MM.1S (cell line): ENCODE measurements at regions not wholly inside any gene's neighbourhood (a gene's known extent, or its start where the extent isn't known, plus 50 kb on each side); places are given as distances from the start of the nearest gene placed in this dataset.

Experiments
- CTCF ChIP-seq: fragments of 300-600 bp; sonication (generic); IDR thresholded peaks from 2 replicates; pipeline ENCODE4 v1.5.1; 2016; ENCODE audit warnings: antibody characterized with exemption, low read length, mixed read lengths
- EZH2phosphoT487 ChIP-seq: fragments of 300-600 bp; sonication (generic); IDR thresholded peaks from 2 replicates; pipeline ENCODE4 v1.6.1; 2018; ENCODE audit warnings: antibody characterized with exemption, low read length

GRCh38 chr10:111871458-111871857, 312.1 kb downstream of the GPAM start:
- TF ChIP-seq CTCF (no peak), EZH2phosphoT487 (no peak)
